SK-N-MC (cell line): ENCODE measurements at regions not wholly inside any gene's neighbourhood (a gene's known extent, or its start where the extent isn't known, plus 50 kb on each side); places are given as distances from the start of the nearest gene placed in this dataset.

ENCODE experiments used
- EZH2 ChIP-seq: fragments of 200-600 bp; sonication (generic); IDR thresholded peaks from one replicate; pipeline ENCODE4 v1.6.1; 2017; ENCODE audit warnings: antibody characterized with exemption
- POLR2AphosphoS5 ChIP-seq: IDR thresholded peaks from 2 replicates; pipeline ENCODE4 v1.6.1; 2012; ENCODE audit warnings: mild to moderate bottlenecking, low read depth, low read length, borderline replicate concordance

GRCh38 chr5:1661311-1661710 lies 137.6 kb upstream of the LPCAT1 start:
- TF ChIP-seq POLR2AphosphoS5 (no peak), EZH2 (no peak)
